ENCODE measurements at regions not wholly inside any gene's neighbourhood (a gene's known extent, or its start where the extent isn't known, plus 50 kb on each side); places are given as distances from the start of the nearest gene placed in this dataset.

- TF ChIP-seq CTCF (IDR thresholded peaks at IDR 0.05; ENCODE audit: insufficient read depth in 1 of 2, low read depth in 1 of 2, low read length in 1 of 2, severe bottlenecking in 1 of 2, unreplicated experiment in 1 of 2), result no peak
- POLR2A ChIA-PET, result no interaction called here
- Mint-ChIP-seq H3K9me3 (ENCODE audit: unreplicated experiment) (no peaks in the 10 kb centered on the region), H3K4me1 (ENCODE audit: low read depth, unreplicated experiment) (no peaks in the 10 kb centered on the region), H3K27me3 (ENCODE audit: insufficient read depth, unreplicated experiment) (no peaks in the 10 kb centered on the region), H3K27ac (ENCODE audit: unreplicated experiment) (no peak overlapping the region), H3K4me3 (ENCODE audit: unreplicated experiment) (no peak overlapping the region), H3K36me3 (ENCODE audit: insufficient read depth, unreplicated experiment) (no peaks in the 10 kb centered on the region)
- no TSS peak for BruUV-seq (replicated peaks)
- intact Hi-C loops (cut with micrococcal nuclease; ENCODE audit: unreplicated experiment), result no loop called here
- CTCF ChIA-PET, result no interaction called here
- Histone ChIP-seq H3K4me1 (no peaks in the 10 kb centered on the region), H3K9me3 (no peaks in the 10 kb centered on the region; the same call in 1 of the 2 replicates), H3K36me3 (ENCODE audit: control insufficient read depth, insufficient read depth, low read length) (no peaks in the 10 kb centered on the region), H3K4me3 (ENCODE audit: low read depth, low read length) (no peak overlapping the region), H3K27me3 (replicated peaks; ENCODE audit: control insufficient read depth, insufficient read depth, low read length) (no peaks in the 10 kb centered on the region)
- no peak for DNase-seq
These were observed 1653.3 kb upstream of the TMEFF2 start for GRCh38 chr2:193847991-193848390.

GRCh38 chr2:193847130-193847529 lies 1652.4 kb upstream of the TMEFF2 start:
- Histone ChIP-seq H3K27me3 (replicated peaks; ENCODE audit: control insufficient read depth, insufficient read depth, low read length) (no peaks in the 10 kb centered on the region), H3K4me3 (ENCODE audit: low read depth, low read length) (no peak overlapping the region), H3K36me3 (ENCODE audit: control insufficient read depth, insufficient read depth, low read length) (no peaks in the 10 kb centered on the region), H3K4me1 (no peaks in the 10 kb centered on the region), H3K9me3 (no peaks in the 10 kb centered on the region; the same call in 1 of the 2 replicates)
- no peak overlapping the region for H3K4me3 Mint-ChIP-seq (ENCODE audit: unreplicated experiment)
- no peak for TF ChIP-seq CTCF (IDR thresholded peaks at IDR 0.05; ENCODE audit: insufficient read depth in 1 of 2, low read depth in 1 of 2, low read length in 1 of 2, severe bottlenecking in 1 of 2, unreplicated experiment in 1 of 2)
- POLR2A ChIA-PET, result no interaction called here
- H3K27ac Mint-ChIP-seq (ENCODE audit: unreplicated experiment), result no peak overlapping the region
- BruUV-seq (replicated peaks), result no TSS peak
- H3K4me1 Mint-ChIP-seq (ENCODE audit: low read depth, unreplicated experiment), result no peaks in the 10 kb centered on the region
- DNase-seq, result no peak
- H3K9me3 Mint-ChIP-seq (ENCODE audit: unreplicated experiment), result no peaks in the 10 kb centered on the region
- no peaks in the 10 kb centered on the region for H3K27me3 Mint-ChIP-seq (ENCODE audit: insufficient read depth, unreplicated experiment)
- intact Hi-C loops (cut with micrococcal nuclease; ENCODE audit: unreplicated experiment), result no loop called here
- CTCF ChIA-PET, result no interaction called here
- no peaks in the 10 kb centered on the region for H3K36me3 Mint-ChIP-seq (ENCODE audit: insufficient read depth, unreplicated experiment)

GRCh38 chr2:193845604-193846003 lies 1650.9 kb upstream of the TMEFF2 start:
- Histone ChIP-seq H3K4me1 (no peaks in the 10 kb centered on the region), H3K4me3 (ENCODE audit: low read depth, low read length) (no peak overlapping the region), H3K36me3 (ENCODE audit: control insufficient read depth, insufficient read depth, low read length) (no peaks in the 10 kb centered on the region), H3K9me3 (no peaks in the 10 kb centered on the region; the same call in 1 of the 2 replicates), H3K27me3 (replicated peaks; ENCODE audit: control insufficient read depth, insufficient read depth, low read length) (no peaks in the 10 kb centered on the region)
- no peak for TF ChIP-seq CTCF (IDR thresholded peaks at IDR 0.05; ENCODE audit: insufficient read depth in 1 of 2, low read depth in 1 of 2, low read length in 1 of 2, severe bottlenecking in 1 of 2, unreplicated experiment in 1 of 2)
- Mint-ChIP-seq H3K36me3 (ENCODE audit: insufficient read depth, unreplicated experiment) (no peaks in the 10 kb centered on the region), H3K4me3 (ENCODE audit: unreplicated experiment) (no peak overlapping the region), H3K4me1 (ENCODE audit: low read depth, unreplicated experiment) (no peaks in the 10 kb centered on the region), H3K9me3 (ENCODE audit: unreplicated experiment) (no peaks in the 10 kb centered on the region), H3K27ac (ENCODE audit: unreplicated experiment) (no peak overlapping the region), H3K27me3 (ENCODE audit: insufficient read depth, unreplicated experiment) (no peaks in the 10 kb centered on the region)
- no peak for DNase-seq
- POLR2A ChIA-PET, result no interaction called here
- CTCF ChIA-PET, result no interaction called here
- intact Hi-C loops (cut with micrococcal nuclease; ENCODE audit: unreplicated experiment), result no loop called here
- BruUV-seq (replicated peaks), result no TSS peak
